CD14-positive monocyte (primary cell): ENCODE measurements at regions not wholly inside any gene's neighbourhood (a gene's known extent, or its start where the extent isn't known, plus 50 kb on each side); places are given as distances from the start of the nearest gene placed in this dataset.

Source experiments
- DNase-seq, 3 donors: peaks; one replicate each; pipeline ENCODE4 v3.0.0-alpha.2; 2011 to 2022
- H2AFZ ChIP-seq: 2 replicates; pipeline ENCODE4 v1.6.0; 2012; ENCODE audit warnings: mild to moderate bottlenecking, low read depth, low read length, inconsistent platforms; ENCODE audit not compliant: insufficient read depth, poor library complexity, severe bottlenecking
- H3K27ac ChIP-seq, 2 donors: 1 replicate in 1 of 2; 2 replicates in 1 of 2; pipeline ENCODE4 v1.5.1; 2012 to 2013; ENCODE audit warnings: low read length in 2 of 2, control low read depth in 1 of 2, inconsistent platforms in 1 of 2, low read depth in 1 of 2, mild to moderate bottlenecking in 1 of 2
- H3K27me3 ChIP-seq, 2 donors: one replicate each; pipeline versions ENCODE4 v1.6.0 to v1.6.1; 2011 to 2013; ENCODE audit warnings: low read length in 2 of 2; ENCODE audit not compliant: control insufficient read depth in 2 of 2, insufficient read depth in 2 of 2
- H3K36me3 ChIP-seq, 2 donors: replicated peaks in 1 of 2; 1 replicate in 1 of 2; 2 replicates in 1 of 2; pipeline versions ENCODE4 v1.5.1 to v1.6.1; 2012 to 2013; ENCODE audit warnings: low read length in 2 of 2, control low read depth in 1 of 2, inconsistent platforms in 1 of 2, mild to moderate bottlenecking in 1 of 2; ENCODE audit not compliant: insufficient read depth in 2 of 2, control insufficient read depth in 1 of 2
- H3K4me1 ChIP-seq, 2 donors: 1 replicate in 1 of 2; 2 replicates in 1 of 2; pipeline versions ENCODE4 v1.5.1 to v1.6.1; 2012 to 2013; ENCODE audit warnings: low read length in 2 of 2, control low read depth in 1 of 2, inconsistent platforms in 1 of 2, mild to moderate bottlenecking in 1 of 2, moderate library complexity in 1 of 2; ENCODE audit not compliant: insufficient read depth in 2 of 2, control insufficient read depth in 1 of 2
- H3K4me2 ChIP-seq: replicated peaks from 2 replicates; pipeline ENCODE3; 2012; ENCODE audit warnings: low read length, moderate library complexity, mild to moderate bottlenecking; ENCODE audit not compliant: poor library complexity, severe bottlenecking; ENCODE audit errors: extremely low read depth
- H3K4me3 ChIP-seq, 3 experiments: fragments of 200-600 bp in 1 of 3; sonication (generic) in 1 of 3; replicated peaks in 1 of 3; 1 replicate in 2 of 3; 2 replicates in 1 of 3; pipeline ENCODE4 v1.5.1; 2011 to 2013; ENCODE audit warnings: low read length in 3 of 3, mild to moderate bottlenecking in 3 of 3, control low read depth in 2 of 3, low read depth in 2 of 3, inconsistent platforms in 1 of 3, moderate library complexity in 1 of 3
- H3K79me2 ChIP-seq: 2 replicates; pipeline ENCODE4 v1.6.0; 2012; ENCODE audit warnings: mild to moderate bottlenecking, control low read depth, inconsistent platforms, low read length, moderate library complexity; ENCODE audit not compliant: insufficient read depth
- H3K9ac ChIP-seq: 2 replicates; pipeline ENCODE4 v1.6.0; 2017; ENCODE audit warnings: low read length, mild to moderate bottlenecking; ENCODE audit not compliant: insufficient read depth, poor library complexity, severe bottlenecking
- H3K9me3 ChIP-seq, 2 donors: replicated peaks in 1 of 2; 1 replicate in 1 of 2; 2 replicates in 1 of 2; pipeline versions ENCODE4 v1.5.1 to v1.6.1; 2012 to 2013; ENCODE audit warnings: low read length in 2 of 2, control low read depth in 1 of 2; ENCODE audit not compliant: control insufficient read depth in 1 of 2, insufficient read depth in 1 of 2
- H4K20me1 ChIP-seq: 2 replicates; pipeline ENCODE4 v1.6.0; 2012; ENCODE audit warnings: mild to moderate bottlenecking, low read length, control low read depth, moderate library complexity; ENCODE audit not compliant: insufficient read depth
- H3K27ac Mint-ChIP-seq, 7 donors: one replicate each; pipeline ENCODE4 v1.8.0; 2020; ENCODE audit warnings: mild to moderate bottlenecking in 7 of 7, mixed read lengths in 7 of 7, moderate library complexity in 6 of 7, inconsistent platforms in 2 of 7
- H3K27me3 Mint-ChIP-seq, 3 donors: one replicate each; pipeline ENCODE4 v1.8.0; 2021 to 2022; ENCODE audit warnings: low read depth in 3 of 3, mild to moderate bottlenecking in 3 of 3, mixed read lengths in 3 of 3, moderate library complexity in 3 of 3, inconsistent platforms in 1 of 3
- H3K36me3 Mint-ChIP-seq, 2 donors: one replicate each; pipeline ENCODE4 v1.8.0; 2020; ENCODE audit warnings: mixed read lengths in 2 of 2, inconsistent platforms in 1 of 2, mild to moderate bottlenecking in 1 of 2
- H3K4me1 Mint-ChIP-seq: one replicate; pipeline ENCODE4 v1.8.0; 2020; ENCODE audit warnings: mild to moderate bottlenecking, mixed read lengths
- H3K4me3 Mint-ChIP-seq, 2 donors: one replicate each; pipeline ENCODE4 v1.8.0; 2020; ENCODE audit warnings: mild to moderate bottlenecking in 2 of 2, mixed read lengths in 2 of 2, moderate library complexity in 1 of 2
- H3K9me3 Mint-ChIP-seq, 7 donors: one replicate each; pipeline ENCODE4 v1.8.0; 2020 to 2022; ENCODE audit warnings: mixed read lengths in 7 of 7, mild to moderate bottlenecking in 6 of 7, moderate library complexity in 6 of 7, inconsistent platforms in 2 of 7
- CTCF ChIP-seq: fragments of 200-600 bp; IDR thresholded peaks from one replicate; pipeline ENCODE4 v1.8.0; 2022; ENCODE audit warnings: antibody characterized with exemption, mild to moderate bottlenecking
- WGBS: methylation state at CpG from one replicate; pipeline ENCODE4 v1.1.5; 2013; ENCODE audit warnings: missing lambda C conversion rate; ENCODE audit not compliant: insufficient coverage; 5-methylcytosine and 5-hydroxymethylcytosine counted together
- intact Hi-C, 2 donors: fragments of 100-400 bp; cut with micrococcal nuclease; formaldehyde crosslinking; loops; one replicate each; pipeline versions ENCODE4 v1.15.0 to v1.15.1; 2023

GRCh38 chr7:13257661-13258060 is 570.2 kb downstream of the ARL4A start:
- no peaks in the 10 kb centered on the region for H3K4me1 ChIP-seq
- no CpG with 5 or more reads among the region's 6 CpGs for WGBS
- Mint-ChIP-seq H3K4me1 (no peaks in the 10 kb centered on the region), H3K9me3 (peaks cover 0 to 3% (median 0%) of the 10 kb centered on the region in 7 donors), H3K4me3 (no peak overlapping the region), H3K27ac (no peak overlapping the region), H3K27me3 (no peaks in the 10 kb centered on the region), H3K36me3 (no peaks in the 10 kb centered on the region)
- intact Hi-C loops: no loop called here
- no peak for TF ChIP-seq CTCF
- H3K4me2 ChIP-seq: no peak overlapping the region
- no peak overlapping the region for H3K4me3 ChIP-seq
- H3K27me3 ChIP-seq: no peaks in the 10 kb centered on the region
- no peaks in the 10 kb centered on the region for H3K9me3 ChIP-seq
- no peaks in the 10 kb centered on the region for H3K79me2 ChIP-seq
- no peak for DNase-seq
- no peak overlapping the region for H2AFZ ChIP-seq
- H3K27ac ChIP-seq: no peak overlapping the region
- H3K9ac ChIP-seq: no peak overlapping the region
- H3K36me3 ChIP-seq: no peaks in the 10 kb centered on the region
- H4K20me1 ChIP-seq: no peaks in the 10 kb centered on the region

- H3K79me2 ChIP-seq: no peaks in the 10 kb centered on the region
- H3K27me3 Mint-ChIP-seq: peaks cover 0 to 2% (median 0%) of the 10 kb centered on the region in 3 donors
- no peak overlapping the region for H3K4me3 Mint-ChIP-seq
- H3K36me3 Mint-ChIP-seq: no peaks in the 10 kb centered on the region
- no peaks in the 10 kb centered on the region for H3K4me1 Mint-ChIP-seq
- no peak for DNase-seq
- H3K9me3 ChIP-seq: no peaks in the 10 kb centered on the region
- no peaks in the 10 kb centered on the region for H3K36me3 ChIP-seq
- H4K20me1 ChIP-seq: no peaks in the 10 kb centered on the region
- no peaks in the 10 kb centered on the region for H3K4me1 ChIP-seq
- no peak overlapping the region for H3K4me2 ChIP-seq
- H3K4me3 ChIP-seq: no peak overlapping the region
- H2AFZ ChIP-seq: no peak overlapping the region
- no peak for TF ChIP-seq CTCF
- peaks cover 0 to 3% (median 0%) of the 10 kb centered on the region in 7 donors for H3K9me3 Mint-ChIP-seq
- intact Hi-C loops: no loop called here
- no peak overlapping the region for H3K27ac Mint-ChIP-seq
- H3K9ac ChIP-seq: no peak overlapping the region
- no CpG with 5 or more reads among the region's 2 CpGs for WGBS
- no peaks in the 10 kb centered on the region for H3K27me3 ChIP-seq
- H3K27ac ChIP-seq: no peak overlapping the region
Observed at GRCh38 chr7:13258386-13258785, 571.0 kb downstream of the ARL4A start.
